DND-41 (cell line): ENCODE measurements at regions not wholly inside any gene's neighbourhood (a gene's known extent, or its start where the extent isn't known, plus 50 kb on each side); places are given as distances from the start of the nearest gene placed in this dataset.

Experiments used
- ATAC-seq: fragments of 200-7000 bp; cut with Tn5 transposase; 3 replicates; pipeline ENCODE4 v1.9.1; 2021; ENCODE audit warnings: low read depth; ENCODE audit not compliant: insufficient read depth
- DNase-seq: peaks from one replicate; pipeline ENCODE4 v3.0.0-alpha.2; 2020
- H2AFZ ChIP-seq: 2 replicates; pipeline ENCODE4 v1.6.0; 2012; ENCODE audit warnings: low read depth, low read length
- H3K27ac ChIP-seq: 2 replicates; pipeline ENCODE4 v1.5.1; 2012; ENCODE audit warnings: low read length, inconsistent platforms
- H3K27me3 ChIP-seq: fragments of 200-600 bp; sonication (generic); 2 replicates; pipeline ENCODE4 v1.6.0; 2012; ENCODE audit warnings: low read length, mild to moderate bottlenecking, inconsistent platforms; ENCODE audit not compliant: insufficient read depth, poor library complexity
- H3K36me3 ChIP-seq: 2 replicates; pipeline ENCODE4 v1.5.1; 2012; ENCODE audit warnings: low read length, inconsistent platforms; ENCODE audit not compliant: insufficient read depth
- H3K4me1 ChIP-seq: 2 replicates; pipeline ENCODE4 v1.5.1; 2012; ENCODE audit warnings: mild to moderate bottlenecking, low read length; ENCODE audit not compliant: insufficient read depth
- H3K4me2 ChIP-seq: 2 replicates; pipeline ENCODE4 v1.6.0; 2012; ENCODE audit warnings: mild to moderate bottlenecking, moderate library complexity, low read length, inconsistent platforms; ENCODE audit not compliant: insufficient read depth
- H3K4me3 ChIP-seq, 2 experiments: fragments of 200-600 bp in 1 of 2; shearing (Covaris generic) in 1 of 2; 2 replicates each; pipeline ENCODE4 v1.5.1; 2012 to 2016; ENCODE audit warnings: inconsistent platforms in 2 of 2, low read length in 2 of 2, mild to moderate bottlenecking in 2 of 2, low read depth in 1 of 2, moderate library complexity in 1 of 2
- H3K79me2 ChIP-seq: 2 replicates; pipeline ENCODE4 v1.6.0; 2012; ENCODE audit warnings: low read length, inconsistent platforms; ENCODE audit not compliant: insufficient read depth
- H3K9ac ChIP-seq: 2 replicates; pipeline ENCODE4 v1.6.0; 2012; ENCODE audit warnings: low read depth, mild to moderate bottlenecking, inconsistent platforms, low read length, moderate library complexity
- H3K9me3 ChIP-seq: 2 replicates; pipeline ENCODE4 v1.5.1; 2012; ENCODE audit warnings: low read length, moderate library complexity, mild to moderate bottlenecking, inconsistent platforms; ENCODE audit not compliant: insufficient read depth, severe bottlenecking
- H4K20me1 ChIP-seq: 2 replicates; pipeline ENCODE4 v1.6.0; 2012; ENCODE audit warnings: low read length; ENCODE audit not compliant: insufficient read depth
- CTCF ChIP-seq: IDR thresholded peaks from 2 replicates; pipeline ENCODE4 v1.5.1; 2012; ENCODE audit warnings: borderline replicate concordance, low read length, moderate library complexity, mild to moderate bottlenecking; ENCODE audit not compliant: poor library complexity, severe bottlenecking; ENCODE audit errors: extremely low read depth
- EZH2 ChIP-seq: IDR thresholded peaks from 3 replicates; pipeline ENCODE4 v1.6.1; 2012; ENCODE audit warnings: borderline replicate concordance, low read depth, mild to moderate bottlenecking, moderate library complexity, low read length, inconsistent platforms; ENCODE audit not compliant: severe bottlenecking

- no peak overlapping the region for H2AFZ ChIP-seq
- no peaks in the 10 kb centered on the region for H3K79me2 ChIP-seq
- H3K4me1 ChIP-seq, result no peaks in the 10 kb centered on the region
- H4K20me1 ChIP-seq, result no peaks in the 10 kb centered on the region
- DNase-seq, result no peak
- no peaks in the 10 kb centered on the region for H3K9me3 ChIP-seq
- no peaks in the 10 kb centered on the region for H3K36me3 ChIP-seq
- ATAC-seq, result no peak
- H3K4me2 ChIP-seq, result no peak overlapping the region
- no peak overlapping the region for H3K27ac ChIP-seq
- no peak overlapping the region for H3K4me3 ChIP-seq
- no peaks in the 10 kb centered on the region for H3K27me3 ChIP-seq
- no peak overlapping the region for H3K9ac ChIP-seq
- TF ChIP-seq CTCF (no peak), EZH2 (no peak)
These were observed 257.1 kb upstream of the ACTRT1 start for GRCh38 chrX:128309311-128309710.

GRCh38 chrX:128294198-128294597 is 242.0 kb upstream of the ACTRT1 start:
- TF ChIP-seq EZH2 (no peak), CTCF (no peak)
- Histone ChIP-seq H3K27ac (no peak overlapping the region), H3K4me3 (no peak overlapping the region), H4K20me1 (no peaks in the 10 kb centered on the region), H3K4me2 (no peak overlapping the region), H3K9ac (no peak overlapping the region), H3K36me3 (no peaks in the 10 kb centered on the region), H3K79me2 (no peaks in the 10 kb centered on the region), H2AFZ (no peak overlapping the region), H3K27me3 (no peaks in the 10 kb centered on the region), H3K4me1 (no peaks in the 10 kb centered on the region), H3K9me3 (no peaks in the 10 kb centered on the region)
- DNase-seq (no peak), ATAC-seq (no peak)

GRCh38 chrX:128287693-128288092 is 235.5 kb upstream of the ACTRT1 start:
- no peak for ATAC-seq

GRCh38 chrX:128250621-128251020 is 198.4 kb upstream of the ACTRT1 start:
- no peaks in the 10 kb centered on the region for H3K4me1 ChIP-seq
- no peak overlapping the region for H3K4me2 ChIP-seq
- no peaks in the 10 kb centered on the region for H3K36me3 ChIP-seq
- H3K4me3 ChIP-seq, result no peak overlapping the region
- no peaks in the 10 kb centered on the region for H3K79me2 ChIP-seq
- DNase-seq, result no peak
- H4K20me1 ChIP-seq, result no peaks in the 10 kb centered on the region
- no peak overlapping the region for H2AFZ ChIP-seq
- no peak overlapping the region for H3K9ac ChIP-seq
- H3K27ac ChIP-seq, result no peak overlapping the region
- TF ChIP-seq EZH2 (no peak), CTCF (no peak)
- H3K27me3 ChIP-seq, result no peaks in the 10 kb centered on the region
- no peaks in the 10 kb centered on the region for H3K9me3 ChIP-seq
- ATAC-seq, result no peak

More at GRCh38 chrX:128287693-128288092, 235.5 kb upstream of the ACTRT1 start:
- Histone ChIP-seq H3K9ac (no peak overlapping the region), H3K9me3 (no peaks in the 10 kb centered on the region), H3K27me3 (no peaks in the 10 kb centered on the region), H3K27ac (no peak overlapping the region), H3K36me3 (no peaks in the 10 kb centered on the region), H3K4me2 (no peak overlapping the region), H3K79me2 (no peaks in the 10 kb centered on the region), H2AFZ (no peak overlapping the region), H3K4me1 (no peaks in the 10 kb centered on the region), H4K20me1 (no peaks in the 10 kb centered on the region), H3K4me3 (no peak overlapping the region)
- DNase-seq, result no peak
- TF ChIP-seq EZH2, result no peak
